ENCODE measurements at regions not wholly inside any gene's neighbourhood (a gene's known extent, or its start where the extent isn't known, plus 50 kb on each side); places are given as distances from the start of the nearest gene placed in this dataset.

DNA sequence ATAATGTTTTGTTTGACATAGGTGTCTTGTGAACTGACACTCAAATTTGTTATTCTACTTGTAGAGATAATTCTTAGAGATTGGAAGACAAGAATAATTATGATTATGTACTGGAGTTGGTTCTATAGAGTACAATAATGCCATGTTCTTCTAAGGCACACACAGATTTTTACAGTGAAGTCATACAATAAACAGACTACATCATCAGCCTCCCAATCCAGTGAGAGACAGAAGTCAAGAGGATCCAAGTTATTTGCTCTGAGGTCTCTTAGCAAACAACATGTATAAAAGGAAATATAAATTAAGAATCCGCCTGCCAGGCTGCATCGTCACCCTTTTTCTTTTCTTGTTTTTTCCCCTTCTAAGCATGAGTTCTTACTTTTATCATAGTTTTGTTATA, 613.5 kb upstream of the SETBP1 start:
- no peak for ATAC-seq

DNA sequence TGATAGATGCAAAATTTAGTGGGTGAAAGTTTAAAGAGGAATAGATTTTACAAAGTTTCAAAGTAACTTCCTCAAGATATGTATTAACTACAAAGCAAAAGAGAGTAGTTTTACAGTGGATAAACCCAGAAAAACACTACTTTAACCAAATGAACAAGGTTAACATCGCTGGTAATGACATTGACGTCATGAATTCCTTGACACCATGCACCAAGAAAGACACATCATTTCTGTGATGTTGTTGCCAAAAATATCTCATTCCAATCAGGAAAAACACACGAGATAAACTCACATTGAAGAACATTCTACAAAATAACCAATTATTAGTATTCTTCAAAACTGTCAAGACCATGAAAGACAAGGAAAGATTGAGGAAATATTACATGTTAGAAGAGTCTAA, 605.6 kb upstream of the SETBP1 start:
- Mint-ChIP-seq H3K36me3 (no peaks in the 10 kb centered on the region), H3K9me3 (no peaks in the 10 kb centered on the region), H3K27me3 (ENCODE audit: low read depth) (no peaks in the 10 kb centered on the region), H3K4me1 (no peaks in the 10 kb centered on the region), H3K4me3 (no peak overlapping the region), H3K27ac (no peak overlapping the region)
- DNase-seq (ENCODE audit: low spot score) (no peak), ATAC-seq (no peak)
- CTCF ChIA-PET: no interaction called here
- POLR2A ChIA-PET: no interaction called here
- no peak for TF ChIP-seq ZNF396 (CRISPR knock-in tag; IDR thresholded peaks at IDR 0.05; ENCODE audit: borderline replicate concordance)
- TF ChIP-seq, protein P1, sequence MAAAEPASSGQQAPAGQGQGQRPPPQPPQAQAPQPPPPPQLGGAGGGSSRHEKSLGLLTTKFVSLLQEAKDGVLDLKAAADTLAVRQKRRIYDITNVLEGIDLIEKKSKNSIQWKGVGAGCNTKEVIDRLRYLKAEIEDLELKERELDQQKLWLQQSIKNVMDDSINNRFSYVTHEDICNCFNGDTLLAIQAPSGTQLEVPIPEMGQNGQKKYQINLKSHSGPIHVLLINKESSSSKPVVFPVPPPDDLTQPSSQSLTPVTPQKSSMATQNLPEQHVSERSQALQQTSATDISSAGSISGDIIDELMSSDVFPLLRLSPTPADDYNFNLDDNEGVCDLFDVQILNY (CRISPR knock-in tag; IDR thresholded peaks at IDR 0.05): no peak
- no peak for TF ChIP-seq HMGA2 (CRISPR knock-in tag; IDR thresholded peaks at IDR 0.05)
- no peak for TF ChIP-seq OVOL2 (CRISPR knock-in tag; IDR thresholded peaks at IDR 0.05; ENCODE audit: borderline replicate concordance)
- TF ChIP-seq NFYB (CRISPR knock-in tag; conservative IDR thresholded peaks at IDR 0.05; ENCODE audit: low read depth): no peak
- no peak for TF ChIP-seq ZNF416 (CRISPR knock-in tag; IDR thresholded peaks at IDR 0.05)
- no peak for TF ChIP-seq ATF1 (CRISPR knock-in tag; IDR thresholded peaks at IDR 0.05)
- TF ChIP-seq, protein P2, sequence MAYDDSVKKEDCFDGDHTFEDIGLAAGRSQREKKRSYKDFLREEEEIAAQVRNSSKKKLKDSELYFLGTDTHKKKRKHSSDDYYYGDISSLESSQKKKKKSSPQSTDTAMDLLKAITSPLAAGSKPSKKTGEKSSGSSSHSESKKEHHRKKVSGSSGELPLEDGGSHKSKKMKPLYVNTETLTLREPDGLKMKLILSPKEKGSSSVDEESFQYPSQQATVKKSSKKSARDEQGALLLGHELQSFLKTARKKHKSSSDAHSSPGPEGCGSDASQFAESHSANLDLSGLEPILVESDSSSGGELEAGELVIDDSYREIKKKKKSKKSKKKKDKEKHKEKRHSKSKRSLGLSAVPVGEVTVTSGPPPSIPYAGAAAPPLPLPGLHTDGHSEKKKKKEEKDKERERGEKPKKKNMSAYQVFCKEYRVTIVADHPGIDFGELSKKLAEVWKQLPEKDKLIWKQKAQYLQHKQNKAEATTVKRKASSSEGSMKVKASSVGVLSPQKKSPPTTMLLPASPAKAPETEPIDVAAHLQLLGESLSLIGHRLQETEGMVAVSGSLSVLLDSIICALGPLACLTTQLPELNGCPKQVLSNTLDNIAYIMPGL (CRISPR knock-in tag; IDR thresholded peaks at IDR 0.05): no peak
- TF ChIP-seq, protein P3, sequence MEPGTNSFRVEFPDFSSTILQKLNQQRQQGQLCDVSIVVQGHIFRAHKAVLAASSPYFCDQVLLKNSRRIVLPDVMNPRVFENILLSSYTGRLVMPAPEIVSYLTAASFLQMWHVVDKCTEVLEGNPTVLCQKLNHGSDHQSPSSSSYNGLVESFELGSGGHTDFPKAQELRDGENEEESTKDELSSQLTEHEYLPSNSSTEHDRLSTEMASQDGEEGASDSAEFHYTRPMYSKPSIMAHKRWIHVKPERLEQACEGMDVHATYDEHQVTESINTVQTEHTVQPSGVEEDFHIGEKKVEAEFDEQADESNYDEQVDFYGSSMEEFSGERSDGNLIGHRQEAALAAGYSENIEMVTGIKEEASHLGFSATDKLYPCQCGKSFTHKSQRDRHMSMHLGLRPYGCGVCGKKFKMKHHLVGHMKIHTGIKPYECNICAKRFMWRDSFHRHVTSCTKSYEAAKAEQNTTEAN (CRISPR knock-in tag; IDR thresholded peaks at IDR 0.05): no peak
- TF ChIP-seq, protein P4, sequence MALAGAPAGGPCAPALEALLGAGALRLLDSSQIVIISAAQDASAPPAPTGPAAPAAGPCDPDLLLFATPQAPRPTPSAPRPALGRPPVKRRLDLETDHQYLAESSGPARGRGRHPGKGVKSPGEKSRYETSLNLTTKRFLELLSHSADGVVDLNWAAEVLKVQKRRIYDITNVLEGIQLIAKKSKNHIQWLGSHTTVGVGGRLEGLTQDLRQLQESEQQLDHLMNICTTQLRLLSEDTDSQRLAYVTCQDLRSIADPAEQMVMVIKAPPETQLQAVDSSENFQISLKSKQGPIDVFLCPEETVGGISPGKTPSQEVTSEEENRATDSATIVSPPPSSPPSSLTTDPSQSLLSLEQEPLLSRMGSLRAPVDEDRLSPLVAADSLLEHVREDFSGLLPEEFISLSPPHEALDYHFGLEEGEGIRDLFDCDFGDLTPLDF (CRISPR knock-in tag; IDR thresholded peaks at IDR 0.05): no peak
- TF ChIP-seq, protein P5, sequence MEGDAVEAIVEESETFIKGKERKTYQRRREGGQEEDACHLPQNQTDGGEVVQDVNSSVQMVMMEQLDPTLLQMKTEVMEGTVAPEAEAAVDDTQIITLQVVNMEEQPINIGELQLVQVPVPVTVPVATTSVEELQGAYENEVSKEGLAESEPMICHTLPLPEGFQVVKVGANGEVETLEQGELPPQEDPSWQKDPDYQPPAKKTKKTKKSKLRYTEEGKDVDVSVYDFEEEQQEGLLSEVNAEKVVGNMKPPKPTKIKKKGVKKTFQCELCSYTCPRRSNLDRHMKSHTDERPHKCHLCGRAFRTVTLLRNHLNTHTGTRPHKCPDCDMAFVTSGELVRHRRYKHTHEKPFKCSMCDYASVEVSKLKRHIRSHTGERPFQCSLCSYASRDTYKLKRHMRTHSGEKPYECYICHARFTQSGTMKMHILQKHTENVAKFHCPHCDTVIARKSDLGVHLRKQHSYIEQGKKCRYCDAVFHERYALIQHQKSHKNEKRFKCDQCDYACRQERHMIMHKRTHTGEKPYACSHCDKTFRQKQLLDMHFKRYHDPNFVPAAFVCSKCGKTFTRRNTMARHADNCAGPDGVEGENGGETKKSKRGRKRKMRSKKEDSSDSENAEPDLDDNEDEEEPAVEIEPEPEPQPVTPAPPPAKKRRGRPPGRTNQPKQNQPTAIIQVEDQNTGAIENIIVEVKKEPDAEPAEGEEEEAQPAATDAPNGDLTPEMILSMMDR (IDR thresholded peaks at IDR 0.05): no peak

More for the DNA sequence above, 613.5 kb upstream of the SETBP1 start:
- no peak overlapping the region for H3K4me3 Mint-ChIP-seq
- no peak overlapping the region for H3K27ac Mint-ChIP-seq
- H3K4me1 Mint-ChIP-seq: no peaks in the 10 kb centered on the region
- TF ChIP-seq EMX1 (CRISPR knock-in tag; IDR thresholded peaks at IDR 0.05) (no peak), KAT7 (CRISPR knock-in tag; IDR thresholded peaks at IDR 0.05; ENCODE audit: borderline replicate concordance) (no peak), ZNF232 (CRISPR knock-in tag; IDR thresholded peaks at IDR 0.05) (no peak), GTF2I (CRISPR knock-in tag; conservative IDR thresholded peaks at IDR 0.05) (no peak), JUN (CRISPR knock-in tag; IDR thresholded peaks at IDR 0.05) (no peak), NFYB (CRISPR knock-in tag; conservative IDR thresholded peaks at IDR 0.05; ENCODE audit: low read depth) (no peak), SMAD3 (CRISPR knock-in tag; IDR thresholded peaks at IDR 0.05; ENCODE audit: borderline replicate concordance) (no peak), CREB1 (CRISPR knock-in tag; IDR thresholded peaks at IDR 0.05) (no peak), FOXK1 (CRISPR knock-in tag; IDR thresholded peaks at IDR 0.05) (no peak), NR3C1 (CRISPR knock-in tag; conservative IDR thresholded peaks at IDR 0.05; ENCODE audit: low read depth) (no peak), MXD4 (CRISPR knock-in tag; IDR thresholded peaks at IDR 0.05; ENCODE audit: borderline replicate concordance) (no peak), SMAD4 (CRISPR knock-in tag; IDR thresholded peaks at IDR 0.05) (no peak), ESRRA (CRISPR knock-in tag; IDR thresholded peaks at IDR 0.05; ENCODE audit: borderline replicate concordance) (no peak)
- TF ChIP-seq, protein P1 (CRISPR knock-in tag; IDR thresholded peaks at IDR 0.05): no peak
- TF ChIP-seq, protein P6, sequence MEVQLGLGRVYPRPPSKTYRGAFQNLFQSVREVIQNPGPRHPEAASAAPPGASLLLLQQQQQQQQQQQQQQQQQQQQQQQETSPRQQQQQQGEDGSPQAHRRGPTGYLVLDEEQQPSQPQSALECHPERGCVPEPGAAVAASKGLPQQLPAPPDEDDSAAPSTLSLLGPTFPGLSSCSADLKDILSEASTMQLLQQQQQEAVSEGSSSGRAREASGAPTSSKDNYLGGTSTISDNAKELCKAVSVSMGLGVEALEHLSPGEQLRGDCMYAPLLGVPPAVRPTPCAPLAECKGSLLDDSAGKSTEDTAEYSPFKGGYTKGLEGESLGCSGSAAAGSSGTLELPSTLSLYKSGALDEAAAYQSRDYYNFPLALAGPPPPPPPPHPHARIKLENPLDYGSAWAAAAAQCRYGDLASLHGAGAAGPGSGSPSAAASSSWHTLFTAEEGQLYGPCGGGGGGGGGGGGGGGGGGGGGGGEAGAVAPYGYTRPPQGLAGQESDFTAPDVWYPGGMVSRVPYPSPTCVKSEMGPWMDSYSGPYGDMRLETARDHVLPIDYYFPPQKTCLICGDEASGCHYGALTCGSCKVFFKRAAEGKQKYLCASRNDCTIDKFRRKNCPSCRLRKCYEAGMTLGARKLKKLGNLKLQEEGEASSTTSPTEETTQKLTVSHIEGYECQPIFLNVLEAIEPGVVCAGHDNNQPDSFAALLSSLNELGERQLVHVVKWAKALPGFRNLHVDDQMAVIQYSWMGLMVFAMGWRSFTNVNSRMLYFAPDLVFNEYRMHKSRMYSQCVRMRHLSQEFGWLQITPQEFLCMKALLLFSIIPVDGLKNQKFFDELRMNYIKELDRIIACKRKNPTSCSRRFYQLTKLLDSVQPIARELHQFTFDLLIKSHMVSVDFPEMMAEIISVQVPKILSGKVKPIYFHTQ (CRISPR knock-in tag; IDR thresholded peaks at IDR 0.05): no peak
- TF ChIP-seq, protein P7, sequence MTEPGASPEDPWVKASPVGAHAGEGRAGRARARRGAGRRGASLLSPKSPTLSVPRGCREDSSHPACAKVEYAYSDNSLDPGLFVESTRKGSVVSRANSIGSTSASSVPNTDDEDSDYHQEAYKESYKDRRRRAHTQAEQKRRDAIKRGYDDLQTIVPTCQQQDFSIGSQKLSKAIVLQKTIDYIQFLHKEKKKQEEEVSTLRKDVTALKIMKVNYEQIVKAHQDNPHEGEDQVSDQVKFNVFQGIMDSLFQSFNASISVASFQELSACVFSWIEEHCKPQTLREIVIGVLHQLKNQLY (CRISPR knock-in tag; IDR thresholded peaks at IDR 0.05): no peak
- TF ChIP-seq, protein P5 (IDR thresholded peaks at IDR 0.05): no peak
- no peaks in the 10 kb centered on the region for H3K36me3 Mint-ChIP-seq
- ChIA-PET CTCF (no interaction called here), POLR2A (no interaction called here)
- no peaks in the 10 kb centered on the region for H3K9me3 Mint-ChIP-seq
- no peak for DNase-seq (ENCODE audit: low spot score)
- H3K27me3 Mint-ChIP-seq (ENCODE audit: low read depth): no peaks in the 10 kb centered on the region
